Thyroid gland (tissue), 4 donors: ENCODE measurements at regions not wholly inside any gene's neighbourhood (a gene's known extent, or its start where the extent isn't known, plus 50 kb on each side); places are given as distances from the start of the nearest gene placed in this dataset.

Source experiments
- DNase-seq, 2 donors: peaks; one replicate each; pipeline ENCODE4 v3.0.0-alpha.2; 2019
- H3K27ac ChIP-seq, 3 donors: fragments of 200-600 bp; sonication (generic); 1 replicate in 2 of 3; 2 replicates in 1 of 3; pipeline ENCODE4 v1.5.1; 2016 to 2019; ENCODE audit warnings: mild to moderate bottlenecking in 1 of 3, moderate library complexity in 1 of 3
- H3K27me3 ChIP-seq: fragments of 200-600 bp; sonication (generic); one replicate; pipeline ENCODE4 v1.5.1; 2019
- H3K36me3 ChIP-seq, 2 donors: fragments of 200-600 bp; sonication (generic); one replicate each; pipeline ENCODE4 v1.5.1; 2016 to 2019
- H3K4me1 ChIP-seq, 2 donors: fragments of 200-600 bp; sonication (generic); one replicate each; pipeline ENCODE4 v1.5.1; 2017 to 2019
- H3K4me3 ChIP-seq, 3 donors: fragments of 200-600 bp; sonication (generic); replicated peaks in 1 of 3; 1 replicate in 2 of 3; 2 replicates in 1 of 3; pipeline ENCODE4 v1.5.1; 2016; ENCODE audit warnings: mild to moderate bottlenecking in 1 of 3
- H3K9me3 ChIP-seq: fragments of 200-600 bp; sonication (generic); one replicate; pipeline ENCODE4 v1.5.1; 2017
- POLR2A ChIP-seq, 2 donors: fragments of 450-650 bp; IDR thresholded peaks; one replicate each; pipeline ENCODE4 v1.6.1; 2017; ENCODE audit warnings: antibody characterized with exemption in 2 of 2, mild to moderate bottlenecking in 2 of 2, moderate library complexity in 1 of 2
- WGBS, 2 donors: methylation state at CpG; one replicate each; pipeline ENCODE4 v1.1.5; 2017; 5-methylcytosine and 5-hydroxymethylcytosine counted together
- intact Hi-C: fragments of 100-400 bp; cut with DNase I; formaldehyde crosslinking; loops from one replicate; pipeline ENCODE4 v1.15.1; 2023
- TF ChIP-seq, protein P1 (sequence below), 6 experiments: fragments of 200-600 bp in 3 of 6; fragments of 450-650 bp in 3 of 6; sonication (generic) in 3 of 6; IDR thresholded peaks; one replicate each; pipeline ENCODE4 v1.5.1; 2016 to 2019; ENCODE audit warnings: antibody characterized with exemption in 6 of 6, mild to moderate bottlenecking in 2 of 6, inconsistent platforms in 1 of 6, moderate library complexity in 1 of 6

DNA sequence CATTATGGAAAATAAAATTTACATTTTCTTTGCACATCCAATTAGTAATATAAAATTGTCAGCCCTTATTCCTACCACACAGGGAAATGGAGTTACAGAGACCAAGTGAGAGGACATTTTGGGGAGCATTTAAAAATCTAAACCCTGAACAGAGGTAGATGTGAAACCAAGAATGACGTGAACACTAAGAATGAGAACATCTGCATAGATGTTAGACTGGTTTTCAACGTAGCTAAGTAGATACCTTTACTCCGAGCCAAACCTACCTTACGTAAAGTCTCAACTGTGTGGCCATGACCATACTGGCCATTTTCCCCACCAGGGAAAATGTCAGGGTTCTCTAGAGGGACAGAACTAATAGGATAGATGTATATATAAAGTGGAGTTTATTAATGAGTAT, 51.4 kb upstream of the THBS1 start:
- H3K27ac ChIP-seq, result no peak overlapping the region
- H3K4me3 ChIP-seq, result no peak overlapping the region
- no peaks in the 10 kb centered on the region for H3K4me1 ChIP-seq
- no peak for TF ChIP-seq POLR2A (IDR thresholded peaks at IDR 0.05)
- TF ChIP-seq, protein P1, sequence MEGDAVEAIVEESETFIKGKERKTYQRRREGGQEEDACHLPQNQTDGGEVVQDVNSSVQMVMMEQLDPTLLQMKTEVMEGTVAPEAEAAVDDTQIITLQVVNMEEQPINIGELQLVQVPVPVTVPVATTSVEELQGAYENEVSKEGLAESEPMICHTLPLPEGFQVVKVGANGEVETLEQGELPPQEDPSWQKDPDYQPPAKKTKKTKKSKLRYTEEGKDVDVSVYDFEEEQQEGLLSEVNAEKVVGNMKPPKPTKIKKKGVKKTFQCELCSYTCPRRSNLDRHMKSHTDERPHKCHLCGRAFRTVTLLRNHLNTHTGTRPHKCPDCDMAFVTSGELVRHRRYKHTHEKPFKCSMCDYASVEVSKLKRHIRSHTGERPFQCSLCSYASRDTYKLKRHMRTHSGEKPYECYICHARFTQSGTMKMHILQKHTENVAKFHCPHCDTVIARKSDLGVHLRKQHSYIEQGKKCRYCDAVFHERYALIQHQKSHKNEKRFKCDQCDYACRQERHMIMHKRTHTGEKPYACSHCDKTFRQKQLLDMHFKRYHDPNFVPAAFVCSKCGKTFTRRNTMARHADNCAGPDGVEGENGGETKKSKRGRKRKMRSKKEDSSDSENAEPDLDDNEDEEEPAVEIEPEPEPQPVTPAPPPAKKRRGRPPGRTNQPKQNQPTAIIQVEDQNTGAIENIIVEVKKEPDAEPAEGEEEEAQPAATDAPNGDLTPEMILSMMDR (IDR thresholded peaks at IDR 0.05), result no peak
- no peaks in the 10 kb centered on the region for H3K27me3 ChIP-seq
- intact Hi-C loops, result no loop called here
- 91 to 95% methylated on average over 4 of the region's 4 CpGs for WGBS, 2 donors
- H3K36me3 ChIP-seq, result no peaks in the 10 kb centered on the region
- no peak for DNase-seq
- H3K9me3 ChIP-seq, result no peaks in the 10 kb centered on the region

DNA sequence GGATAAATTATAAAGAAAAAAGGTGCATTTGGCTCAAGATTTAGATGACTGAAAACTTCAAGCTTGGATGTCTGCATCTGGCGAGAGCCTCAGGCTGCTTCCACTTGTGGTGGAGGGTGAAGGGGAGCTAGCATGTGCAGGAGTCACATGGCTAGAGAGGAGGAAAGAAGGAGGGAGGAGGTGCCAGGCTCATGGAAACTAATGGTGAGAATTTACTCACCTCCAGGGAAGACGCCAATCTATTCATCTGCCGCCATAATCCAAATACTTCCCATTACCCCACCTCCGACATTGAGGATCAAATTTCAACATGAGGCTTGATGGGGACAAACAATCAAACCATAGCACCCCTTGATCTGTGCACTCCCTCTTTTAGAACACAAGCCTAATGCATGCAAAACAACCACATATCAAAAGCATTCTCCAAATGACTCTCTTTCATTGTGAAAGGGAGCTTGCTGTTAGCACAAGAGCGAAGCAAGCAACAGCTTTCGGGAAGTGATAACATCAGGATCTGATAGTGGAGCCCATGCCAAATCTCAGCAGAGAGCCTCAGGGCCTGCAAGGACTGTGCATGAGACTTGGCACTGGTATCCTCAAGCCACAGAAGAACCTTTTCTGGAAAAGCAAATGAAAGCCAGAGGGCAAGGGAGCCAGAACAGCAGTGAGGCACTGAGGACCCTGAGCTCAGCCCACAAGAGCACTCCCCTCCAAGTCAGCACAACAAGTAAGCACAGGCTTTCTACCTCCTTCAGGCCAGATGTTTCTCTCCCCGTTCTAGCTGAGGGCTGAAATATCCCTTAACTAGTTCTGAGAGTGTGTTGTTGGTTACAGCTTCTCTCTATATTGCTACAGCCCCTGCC, 50.2 kb upstream of the THBS1 start:
- Histone ChIP-seq H3K27me3 (no peaks in the 10 kb centered on the region), H3K4me1 (no peaks in the 10 kb centered on the region), H3K36me3 (no peaks in the 10 kb centered on the region), H3K9me3 (no peaks in the 10 kb centered on the region), H3K4me3 (no peak overlapping the region), H3K27ac (no peak overlapping the region)
- WGBS, 2 donors, result 72 to 79% methylated on average over 7 of the region's 7 CpGs
- intact Hi-C loops, result no loop called here
- DNase-seq, result no peak
- TF ChIP-seq, protein P1 (IDR thresholded peaks at IDR 0.05), result no peak
- TF ChIP-seq POLR2A (IDR thresholded peaks at IDR 0.05), result no peak
